K562 (cell line): ENCODE measurements at regions not wholly inside any gene's neighbourhood (a gene's known extent, or its start where the extent isn't known, plus 50 kb on each side); places are given as distances from the start of the nearest gene placed in this dataset.

Experiments
- ATAC-seq: fragments of 200-7000 bp; cut with Tn5 transposase; 3 replicates; pipeline ENCODE4 v1.9.1; 2020; ENCODE audit warnings: moderate library complexity
- BruUV-seq: library from RNA; stranded (reverse); fragments of 400-500 nt; replicated peaks from 2 replicates; lab custom pipeline; 2021; lab: Mats Ljungman, UMichigan
- CTCF ChIA-PET: fragments of 300-600 bp; formaldehyde crosslinking; extraction: SDS; loops from one replicate; lab custom pipeline; 2021; ENCODE audit warnings: low intra/inter-chr PET ratio; lab: Yijun Ruan, JAX
- POLR2A ChIA-PET: fragments of 300-600, 350-650 bp; sonication (Branson Sonifier 250); formaldehyde crosslinking; extraction: SDS; loops from one replicate; lab custom pipeline; 2021; ENCODE audit warnings: antibody characterized with exemption, inconsistent platforms; lab: Yijun Ruan, JAX
- DNase-seq, 4 experiments: peaks; one replicate each; pipeline versions ENCODE4 v3.0.0 to v3.0.0-alpha.2; 2011 to 2018; ENCODE audit warnings: low spot score in 3 of 4, mixed read lengths in 3 of 4; ENCODE audit errors: extremely low read depth in 1 of 4
- FAIRE-seq: peaks from 2 replicates; lab custom pipeline; 2011; peaks lifted over from hg19 to GRCh38; lab: Jason Lieb, UNC
- H2AFZ ChIP-seq: 2 replicates; pipeline ENCODE4 v1.6.0; 2011; ENCODE audit warnings: low read depth, low read length, control low read depth, inconsistent platforms
- H3K27ac ChIP-seq: fragments of 200-600 bp; 3 replicates; pipeline ENCODE4 v1.8.0; 2011; ENCODE audit warnings: low read depth, mild to moderate bottlenecking, control low read depth, inconsistent platforms, low read length, moderate library complexity, mixed read lengths; ENCODE audit errors: extremely low read depth
- H3K27me3 ChIP-seq, 2 experiments: fragments of 300-600 bp in 1 of 2; 2 replicates in 1 of 2; 3 replicates in 1 of 2; pipeline versions ENCODE4 v1.6.0 to v1.8.0; 2011; ENCODE audit warnings: inconsistent platforms in 2 of 2, low read length in 2 of 2, mild to moderate bottlenecking in 1 of 2, mixed read lengths in 1 of 2, moderate library complexity in 1 of 2; ENCODE audit not compliant: control insufficient read depth in 2 of 2, insufficient read depth in 2 of 2
- H3K36me3 ChIP-seq: fragments of 300-600 bp; 3 replicates; pipeline ENCODE4 v1.8.0; 2011; ENCODE audit warnings: mild to moderate bottlenecking, low read length, inconsistent platforms; ENCODE audit not compliant: control insufficient read depth, insufficient read depth
- H3K4me1 ChIP-seq, 2 experiments: fragments of 200-600 bp in 1 of 2; replicated peaks in 1 of 2; 2 replicates in 1 of 2; 3 replicates in 1 of 2; pipeline versions ENCODE4 v1.5.1 to v1.8.0; 2011; ENCODE audit warnings: inconsistent platforms in 2 of 2, low read length in 2 of 2, mild to moderate bottlenecking in 1 of 2, mixed read lengths in 1 of 2, moderate library complexity in 1 of 2; ENCODE audit not compliant: control insufficient read depth in 2 of 2, insufficient read depth in 2 of 2
- H3K4me2 ChIP-seq: 2 replicates; pipeline ENCODE4 v1.6.1; 2011; ENCODE audit warnings: low read length, control low read depth, inconsistent platforms, mixed read lengths; ENCODE audit not compliant: insufficient read depth
- H3K4me3 ChIP-seq: fragments of 200-600 bp; sonication (generic), shearing (Covaris generic); 2 replicates; pipeline ENCODE4 v1.5.1; 2016; ENCODE audit warnings: control low read depth, inconsistent platforms
- H3K79me2 ChIP-seq: fragments of 200-600 bp; 3 replicates; pipeline ENCODE4 v1.8.0; 2011; ENCODE audit warnings: low read length, inconsistent platforms; ENCODE audit not compliant: control insufficient read depth, insufficient read depth
- H3K9ac ChIP-seq, 2 experiments: 2 replicates each; pipeline versions ENCODE4 v1.6.0 to v1.6.1; 2011; ENCODE audit warnings: low read depth in 2 of 2, low read length in 2 of 2, control low read depth in 1 of 2, inconsistent platforms in 1 of 2, mild to moderate bottlenecking in 1 of 2, mixed read lengths in 1 of 2; ENCODE audit not compliant: insufficient read depth in 1 of 2
- H3K9me1 ChIP-seq: one replicate; pipeline ENCODE4 v1.6.0; 2011; ENCODE audit warnings: inconsistent platforms, mild to moderate bottlenecking, low read length, moderate library complexity; ENCODE audit not compliant: control insufficient read depth, insufficient read depth
- H3K9me3 ChIP-seq: replicated peaks from 2 replicates; pipeline ENCODE4 v1.5.1; 2011; ENCODE audit warnings: low read depth, low read length, inconsistent platforms; ENCODE audit not compliant: control insufficient read depth, insufficient read depth
- H4K20me1 ChIP-seq: replicated peaks from 2 replicates; pipeline ENCODE4 v1.6.1; 2011; ENCODE audit warnings: low read length, inconsistent platforms, mixed read lengths; ENCODE audit not compliant: control insufficient read depth, insufficient read depth
- L3MBTL2 ChIP-seq: fragments of 450-650 bp; IDR thresholded peaks from 2 replicates; pipeline ENCODE4 v1.6.1; 2016; ENCODE audit warnings: mild to moderate bottlenecking, moderate library complexity
- SAP30 ChIP-seq: fragments of 200-600 bp; sonication (generic); IDR thresholded peaks from 2 replicates; pipeline ENCODE4 v1.6.1; 2012; ENCODE audit warnings: borderline replicate concordance, low read depth, mild to moderate bottlenecking, moderate library complexity, low read length, control low read depth, inconsistent platforms; ENCODE audit not compliant: insufficient read depth, poor library complexity, severe bottlenecking
- SP2 ChIP-seq: IDR thresholded peaks from 2 replicates; pipeline ENCODE4 v1.6.1; 2011; ENCODE audit warnings: mild to moderate bottlenecking, low read depth, low read length, moderate library complexity; ENCODE audit not compliant: poor library complexity, severe bottlenecking; ENCODE audit errors: extremely low read depth
- TCF3 ChIP-seq: sonication (generic); formaldehyde crosslinking; IDR thresholded peaks from 2 replicates; pipeline ENCODE4 v1.4.0; 2020; ENCODE audit warnings: mild to moderate bottlenecking, missing genetic modification reagents
- ZNF253 ChIP-seq: fragments of 250-450 bp; sonication (Bioruptor Pico); conservative IDR thresholded peaks from 2 replicates; pipeline ENCODE4 v1.6.1; 2021; ENCODE audit warnings: mild to moderate bottlenecking
- ZNF507 ChIP-seq: conservative IDR thresholded peaks from 2 replicates; pipeline ENCODE4 v1.6.1; 2017; ENCODE audit warnings: missing genetic modification characterization, missing compliant biosample characterization
- ZNF77 ChIP-seq: fragments of 250-450 bp; sonication (Bioruptor Pico); IDR thresholded peaks from 2 replicates; pipeline ENCODE4 v1.5.0; 2020
- ZNF830 ChIP-seq: fragments of 250-450 bp; sonication (Bioruptor Pico); IDR thresholded peaks from 2 replicates; pipeline ENCODE4 v1.5.0; 2021; ENCODE audit warnings: mild to moderate bottlenecking
- WGBS: fragments of 100-300 bp; shearing (Covaris generic); methylation state at CpG from one replicate; pipeline ENCODE4 v1.1.6; 2016; ENCODE audit warnings: low coverage, mixed read lengths; ENCODE audit not compliant: insufficient coverage; ENCODE audit errors: missing lambda C conversion rate; 5-methylcytosine and 5-hydroxymethylcytosine counted together
- in situ Hi-C: fragments of 300-500 bp; cut with MboI; formaldehyde crosslinking; loops from 4 replicates; pipeline ENCODE4 v1.15.0; 2018; ENCODE audit warnings: inconsistent platforms, mixed read lengths
- intact Hi-C: fragments of 100-400 bp; cut with micrococcal nuclease; formaldehyde crosslinking; loops from 2 replicates; pipeline ENCODE4 v1.14.2; 2022
- TF ChIP-seq, protein P1 (sequence below): fragments of 450-650 bp; IDR thresholded peaks from 2 replicates; pipeline ENCODE4 v1.6.1; 2016; ENCODE audit warnings: mild to moderate bottlenecking, moderate library complexity
- TF ChIP-seq, protein P2 (sequence below): sonication (generic); formaldehyde crosslinking; IDR thresholded peaks from 2 replicates; pipeline ENCODE4 v1.8.0; 2022; ENCODE audit warnings: mild to moderate bottlenecking, missing genetic modification reagents

- Histone ChIP-seq H3K9me1 (no peaks in the 10 kb centered on the region), H3K9ac (no peak overlapping the region), H3K9me3 (no peaks in the 10 kb centered on the region; the same call in 1 of the 2 replicates), H4K20me1 (no peaks in the 10 kb centered on the region), H3K4me1 (no peaks in the 10 kb centered on the region), H3K36me3 (no peaks in the 10 kb centered on the region), H3K4me3 (no peak overlapping the region), H2AFZ (no peak overlapping the region), H3K27me3 (peaks cover 4 to 17% of the 10 kb centered on the region in 2 experiments), H3K79me2 (no peaks in the 10 kb centered on the region), H3K4me2 (no peak overlapping the region), H3K27ac (no peak overlapping the region)
- DNase-seq (no peak), ATAC-seq (no peak), FAIRE-seq (no peak)
- ChIA-PET POLR2A (interaction anchor here (1.0 kb wide), 1 partner anchor 12 kb away, joined by 3 read pairs; no protein-coding TSS in a partner anchor), CTCF (no interaction called here)
- in situ Hi-C loops = no loop called here
- intact Hi-C loops = loop anchor here (5.0 kb wide), 1 partner anchor 125 kb away; no protein-coding TSS in a partner anchor
- TF ChIP-seq ZNF77 (no peak), ZNF253 (CRISPR knock-in tag) (no peak), SP2 (no peak), SAP30 (no peak), TCF3 (CRISPR knock-in tag) (no peak), ZNF830 (no peak), L3MBTL2 (no peak), ZNF507 (no peak)
- TF ChIP-seq, protein P1, sequence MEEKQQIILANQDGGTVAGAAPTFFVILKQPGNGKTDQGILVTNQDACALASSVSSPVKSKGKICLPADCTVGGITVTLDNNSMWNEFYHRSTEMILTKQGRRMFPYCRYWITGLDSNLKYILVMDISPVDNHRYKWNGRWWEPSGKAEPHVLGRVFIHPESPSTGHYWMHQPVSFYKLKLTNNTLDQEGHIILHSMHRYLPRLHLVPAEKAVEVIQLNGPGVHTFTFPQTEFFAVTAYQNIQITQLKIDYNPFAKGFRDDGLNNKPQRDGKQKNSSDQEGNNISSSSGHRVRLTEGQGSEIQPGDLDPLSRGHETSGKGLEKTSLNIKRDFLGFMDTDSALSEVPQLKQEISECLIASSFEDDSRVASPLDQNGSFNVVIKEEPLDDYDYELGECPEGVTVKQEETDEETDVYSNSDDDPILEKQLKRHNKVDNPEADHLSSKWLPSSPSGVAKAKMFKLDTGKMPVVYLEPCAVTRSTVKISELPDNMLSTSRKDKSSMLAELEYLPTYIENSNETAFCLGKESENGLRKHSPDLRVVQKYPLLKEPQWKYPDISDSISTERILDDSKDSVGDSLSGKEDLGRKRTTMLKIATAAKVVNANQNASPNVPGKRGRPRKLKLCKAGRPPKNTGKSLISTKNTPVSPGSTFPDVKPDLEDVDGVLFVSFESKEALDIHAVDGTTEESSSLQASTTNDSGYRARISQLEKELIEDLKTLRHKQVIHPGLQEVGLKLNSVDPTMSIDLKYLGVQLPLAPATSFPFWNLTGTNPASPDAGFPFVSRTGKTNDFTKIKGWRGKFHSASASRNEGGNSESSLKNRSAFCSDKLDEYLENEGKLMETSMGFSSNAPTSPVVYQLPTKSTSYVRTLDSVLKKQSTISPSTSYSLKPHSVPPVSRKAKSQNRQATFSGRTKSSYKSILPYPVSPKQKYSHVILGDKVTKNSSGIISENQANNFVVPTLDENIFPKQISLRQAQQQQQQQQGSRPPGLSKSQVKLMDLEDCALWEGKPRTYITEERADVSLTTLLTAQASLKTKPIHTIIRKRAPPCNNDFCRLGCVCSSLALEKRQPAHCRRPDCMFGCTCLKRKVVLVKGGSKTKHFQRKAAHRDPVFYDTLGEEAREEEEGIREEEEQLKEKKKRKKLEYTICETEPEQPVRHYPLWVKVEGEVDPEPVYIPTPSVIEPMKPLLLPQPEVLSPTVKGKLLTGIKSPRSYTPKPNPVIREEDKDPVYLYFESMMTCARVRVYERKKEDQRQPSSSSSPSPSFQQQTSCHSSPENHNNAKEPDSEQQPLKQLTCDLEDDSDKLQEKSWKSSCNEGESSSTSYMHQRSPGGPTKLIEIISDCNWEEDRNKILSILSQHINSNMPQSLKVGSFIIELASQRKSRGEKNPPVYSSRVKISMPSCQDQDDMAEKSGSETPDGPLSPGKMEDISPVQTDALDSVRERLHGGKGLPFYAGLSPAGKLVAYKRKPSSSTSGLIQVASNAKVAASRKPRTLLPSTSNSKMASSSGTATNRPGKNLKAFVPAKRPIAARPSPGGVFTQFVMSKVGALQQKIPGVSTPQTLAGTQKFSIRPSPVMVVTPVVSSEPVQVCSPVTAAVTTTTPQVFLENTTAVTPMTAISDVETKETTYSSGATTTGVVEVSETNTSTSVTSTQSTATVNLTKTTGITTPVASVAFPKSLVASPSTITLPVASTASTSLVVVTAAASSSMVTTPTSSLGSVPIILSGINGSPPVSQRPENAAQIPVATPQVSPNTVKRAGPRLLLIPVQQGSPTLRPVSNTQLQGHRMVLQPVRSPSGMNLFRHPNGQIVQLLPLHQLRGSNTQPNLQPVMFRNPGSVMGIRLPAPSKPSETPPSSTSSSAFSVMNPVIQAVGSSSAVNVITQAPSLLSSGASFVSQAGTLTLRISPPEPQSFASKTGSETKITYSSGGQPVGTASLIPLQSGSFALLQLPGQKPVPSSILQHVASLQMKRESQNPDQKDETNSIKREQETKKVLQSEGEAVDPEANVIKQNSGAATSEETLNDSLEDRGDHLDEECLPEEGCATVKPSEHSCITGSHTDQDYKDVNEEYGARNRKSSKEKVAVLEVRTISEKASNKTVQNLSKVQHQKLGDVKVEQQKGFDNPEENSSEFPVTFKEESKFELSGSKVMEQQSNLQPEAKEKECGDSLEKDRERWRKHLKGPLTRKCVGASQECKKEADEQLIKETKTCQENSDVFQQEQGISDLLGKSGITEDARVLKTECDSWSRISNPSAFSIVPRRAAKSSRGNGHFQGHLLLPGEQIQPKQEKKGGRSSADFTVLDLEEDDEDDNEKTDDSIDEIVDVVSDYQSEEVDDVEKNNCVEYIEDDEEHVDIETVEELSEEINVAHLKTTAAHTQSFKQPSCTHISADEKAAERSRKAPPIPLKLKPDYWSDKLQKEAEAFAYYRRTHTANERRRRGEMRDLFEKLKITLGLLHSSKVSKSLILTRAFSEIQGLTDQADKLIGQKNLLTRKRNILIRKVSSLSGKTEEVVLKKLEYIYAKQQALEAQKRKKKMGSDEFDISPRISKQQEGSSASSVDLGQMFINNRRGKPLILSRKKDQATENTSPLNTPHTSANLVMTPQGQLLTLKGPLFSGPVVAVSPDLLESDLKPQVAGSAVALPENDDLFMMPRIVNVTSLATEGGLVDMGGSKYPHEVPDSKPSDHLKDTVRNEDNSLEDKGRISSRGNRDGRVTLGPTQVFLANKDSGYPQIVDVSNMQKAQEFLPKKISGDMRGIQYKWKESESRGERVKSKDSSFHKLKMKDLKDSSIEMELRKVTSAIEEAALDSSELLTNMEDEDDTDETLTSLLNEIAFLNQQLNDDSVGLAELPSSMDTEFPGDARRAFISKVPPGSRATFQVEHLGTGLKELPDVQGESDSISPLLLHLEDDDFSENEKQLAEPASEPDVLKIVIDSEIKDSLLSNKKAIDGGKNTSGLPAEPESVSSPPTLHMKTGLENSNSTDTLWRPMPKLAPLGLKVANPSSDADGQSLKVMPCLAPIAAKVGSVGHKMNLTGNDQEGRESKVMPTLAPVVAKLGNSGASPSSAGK = no peak
- TF ChIP-seq, protein P2, sequence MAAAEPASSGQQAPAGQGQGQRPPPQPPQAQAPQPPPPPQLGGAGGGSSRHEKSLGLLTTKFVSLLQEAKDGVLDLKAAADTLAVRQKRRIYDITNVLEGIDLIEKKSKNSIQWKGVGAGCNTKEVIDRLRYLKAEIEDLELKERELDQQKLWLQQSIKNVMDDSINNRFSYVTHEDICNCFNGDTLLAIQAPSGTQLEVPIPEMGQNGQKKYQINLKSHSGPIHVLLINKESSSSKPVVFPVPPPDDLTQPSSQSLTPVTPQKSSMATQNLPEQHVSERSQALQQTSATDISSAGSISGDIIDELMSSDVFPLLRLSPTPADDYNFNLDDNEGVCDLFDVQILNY (CRISPR knock-in tag) = no peak
- WGBS = 0% methylated on average over 13 of the region's 13 CpGs
- no TSS peak for BruUV-seq
Observed at GRCh38 chr12:22982635-22983034, 357.7 kb downstream of the ETNK1 start.
